SK-N-SH treated with all-trans-retinoic acid at 6 μM for 48 hours (cell line): ENCODE measurements at regions not wholly inside any gene's neighbourhood (a gene's known extent, or its start where the extent isn't known, plus 50 kb on each side); places are given as distances from the start of the nearest gene placed in this dataset.

Source experiments
- ESRRG ChIP-seq: fragments of 250-450 bp; sonication (Bioruptor Pico); IDR thresholded peaks from 2 replicates; pipeline ENCODE4 v1.6.1; 2021; ENCODE audit warnings: mild to moderate bottlenecking
- OSR1 ChIP-seq: fragments of 250-450 bp; sonication (Bioruptor Pico); IDR thresholded peaks from 2 replicates; pipeline ENCODE4 v1.8.0; 2022; ENCODE audit warnings: moderate library complexity, mild to moderate bottlenecking, inconsistent platforms
- PATZ1 ChIP-seq: fragments of 250-450 bp; sonication (Bioruptor Pico); IDR thresholded peaks from 2 replicates; pipeline ENCODE4 v1.8.0; 2020; ENCODE audit warnings: mild to moderate bottlenecking, moderate library complexity, borderline replicate concordance
- SNAI2 ChIP-seq: fragments of 250-450 bp; sonication (Bioruptor Pico); IDR thresholded peaks from 2 replicates; pipeline ENCODE4 v1.5.0; 2020; ENCODE audit warnings: mild to moderate bottlenecking, moderate library complexity
- TOX ChIP-seq: fragments of 250-450 bp; sonication (Bioruptor Pico); IDR thresholded peaks from 2 replicates; pipeline ENCODE4 v1.8.0; 2021; ENCODE audit warnings: mild to moderate bottlenecking, moderate library complexity, borderline replicate concordance
- TSHZ2 ChIP-seq: fragments of 250-450 bp; sonication (Bioruptor Pico); IDR thresholded peaks from 2 replicates; pipeline ENCODE4 v1.5.0; 2020; ENCODE audit warnings: mild to moderate bottlenecking, moderate library complexity
- ZNF8 ChIP-seq: fragments of 450-650 bp; formaldehyde crosslinking; IDR thresholded peaks from 2 replicates; pipeline ENCODE4 v1.5.0; 2020; ENCODE audit warnings: mild to moderate bottlenecking, moderate library complexity

GRCh38 chr5:15132816-15133405 is 261.3 kb upstream of the ANKH start:
- no peak for TF ChIP-seq OSR1 (CRISPR knock-in tag)
- TF ChIP-seq TOX (CRISPR knock-in tag): no peak
- no peak for TF ChIP-seq TSHZ2 (CRISPR knock-in tag)
- no peak for TF ChIP-seq PATZ1 (CRISPR knock-in tag)
- no peak for TF ChIP-seq ESRRG (CRISPR knock-in tag)
- no peak for TF ChIP-seq SNAI2 (CRISPR knock-in tag)
- no peak for TF ChIP-seq ZNF8
